ENCODE measurements at regions not wholly inside any gene's neighbourhood (a gene's known extent, or its start where the extent isn't known, plus 50 kb on each side); places are given as distances from the start of the nearest gene placed in this dataset.

- Histone ChIP-seq H2AFZ (no peak overlapping the region), H3K9ac (no peak overlapping the region), H3K4me3 (no peak overlapping the region), H3K4me1 (ENCODE audit: insufficient read depth) (peaks cover 37% of the 10 kb centered on the region), H3K79me2 (ENCODE audit: insufficient read depth) (no peaks in the 10 kb centered on the region), H3K9me2 (ENCODE audit: insufficient read depth) (no peaks in the 10 kb centered on the region), H3K27ac (no peak overlapping the region), H3K27me3 (replicated peaks; ENCODE audit: insufficient read depth) (no peaks in the 10 kb centered on the region), H3K4me2 (ENCODE audit: unreplicated experiment) (no peak overlapping the region), H3K36me3 (ENCODE audit: low read depth) (no peaks in the 10 kb centered on the region), H3K9me3 (ENCODE audit: low read depth) (no peaks in the 10 kb centered on the region), H4K20me1 (ENCODE audit: insufficient read depth) (no peaks in the 10 kb centered on the region), H3F3A (ENCODE audit: insufficient read depth) (no peaks in the 10 kb centered on the region)
- TF ChIP-seq EZH2 (IDR thresholded peaks at IDR 0.05; ENCODE audit: insufficient read depth, poor library complexity, severe bottlenecking): no peak
- no peak for TF ChIP-seq EZH2phosphoT487 (IDR thresholded peaks at IDR 0.05; ENCODE audit: insufficient read depth, low read depth)
- in situ Hi-C loops (cut with MboI): no loop called here
- peak; percentile 35 for DNase-seq
- 75 to 81% methylated on average over 10 of the region's 10 CpGs for WGBS, 2 experiments (ENCODE audit: low coverage in 1 of 2, low lambda C conversion rate in 2 of 2, missing lambda C conversion rate in 2 of 2)
Measured at GRCh38 chr2:43040084-43040854, 186.1 kb downstream of the ZFP36L2 start.

- in situ Hi-C loops (cut with MboI): no loop called here
Measured at GRCh38 chr2:43039376-43040080, 186.9 kb downstream of the ZFP36L2 start.

DNA sequence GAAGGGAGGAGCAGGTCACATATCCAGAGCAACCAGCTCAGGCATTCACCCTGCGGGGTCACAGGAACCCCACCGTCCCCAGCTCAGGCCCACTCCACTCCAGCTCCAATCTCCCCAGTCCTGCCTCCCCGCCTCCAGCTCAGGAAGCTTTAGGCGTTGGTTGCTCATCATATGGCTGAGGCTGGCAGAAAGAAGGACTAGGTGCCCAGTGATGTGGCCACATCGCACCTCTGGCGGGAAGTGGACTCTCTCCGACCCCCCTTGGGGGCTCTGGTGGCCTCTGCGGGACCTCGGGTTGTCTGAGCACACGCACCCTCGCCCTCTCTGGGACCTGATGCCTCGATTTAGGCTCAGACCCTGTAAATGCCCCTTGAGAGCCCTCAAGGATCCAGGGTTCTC is 187.7 kb downstream of the ZFP36L2 start:
- in situ Hi-C loops (cut with MboI): no loop called here
- no peaks in the 10 kb centered on the region for H3K27me3 ChIP-seq (replicated peaks; ENCODE audit: insufficient read depth)
- TF ChIP-seq EZH2 (IDR thresholded peaks at IDR 0.05; ENCODE audit: insufficient read depth, poor library complexity, severe bottlenecking) (no peak), EZH2phosphoT487 (IDR thresholded peaks at IDR 0.05; ENCODE audit: insufficient read depth, low read depth) (no peak)
- 80 to 84% methylated on average over 12 of the region's 12 CpGs for WGBS, 2 experiments (ENCODE audit: low coverage in 1 of 2, low lambda C conversion rate in 2 of 2, missing lambda C conversion rate in 2 of 2)
- peak overlapping the region; percentile 51 for H2AFZ ChIP-seq
- H4K20me1 ChIP-seq (ENCODE audit: insufficient read depth): no peaks in the 10 kb centered on the region
- H3K9ac ChIP-seq: peak overlapping the region; percentile 21; the same call in 1 of the 2 replicates
- H3K9me3 ChIP-seq (ENCODE audit: low read depth): no peaks in the 10 kb centered on the region
- peaks cover 37% of the 10 kb centered on the region for H3K4me1 ChIP-seq (ENCODE audit: insufficient read depth)
- no peak overlapping the region for H3K4me3 ChIP-seq
- no peaks in the 10 kb centered on the region for H3F3A ChIP-seq (ENCODE audit: insufficient read depth)
- H3K4me2 ChIP-seq (ENCODE audit: unreplicated experiment): peak overlapping the region; percentile 19
- no peaks in the 10 kb centered on the region for H3K9me2 ChIP-seq (ENCODE audit: insufficient read depth)
- no peaks in the 10 kb centered on the region for H3K79me2 ChIP-seq (ENCODE audit: insufficient read depth)
- no peak for DNase-seq
- H3K36me3 ChIP-seq (ENCODE audit: low read depth): no peaks in the 10 kb centered on the region
- H3K27ac ChIP-seq: peak overlapping the region; percentile 27

More at GRCh38 chr2:43039376-43040080, 186.9 kb downstream of the ZFP36L2 start:
- no peak overlapping the region for H3K9ac ChIP-seq
- H3F3A ChIP-seq (ENCODE audit: insufficient read depth): no peaks in the 10 kb centered on the region
- no peaks in the 10 kb centered on the region for H4K20me1 ChIP-seq (ENCODE audit: insufficient read depth)
- peaks cover 37% of the 10 kb centered on the region for H3K4me1 ChIP-seq (ENCODE audit: insufficient read depth)
- no peak overlapping the region for H3K27ac ChIP-seq
- H2AFZ ChIP-seq: no peak overlapping the region
- no peak overlapping the region for H3K4me3 ChIP-seq
- H3K36me3 ChIP-seq (ENCODE audit: low read depth): no peaks in the 10 kb centered on the region
- H3K27me3 ChIP-seq (replicated peaks; ENCODE audit: insufficient read depth): no peaks in the 10 kb centered on the region
- no peak overlapping the region for H3K4me2 ChIP-seq (ENCODE audit: unreplicated experiment)
- no peak for DNase-seq
- no peaks in the 10 kb centered on the region for H3K9me3 ChIP-seq (ENCODE audit: low read depth)
- TF ChIP-seq EZH2 (IDR thresholded peaks at IDR 0.05; ENCODE audit: insufficient read depth, poor library complexity, severe bottlenecking) (no peak), EZH2phosphoT487 (IDR thresholded peaks at IDR 0.05; ENCODE audit: insufficient read depth, low read depth) (no peak)
- no peaks in the 10 kb centered on the region for H3K9me2 ChIP-seq (ENCODE audit: insufficient read depth)
- WGBS, 2 experiments (ENCODE audit: low coverage in 1 of 2, low lambda C conversion rate in 2 of 2, missing lambda C conversion rate in 2 of 2): 86 to 87% methylated on average over 17 to 21 of the region's 21 CpGs
- no peaks in the 10 kb centered on the region for H3K79me2 ChIP-seq (ENCODE audit: insufficient read depth)

GRCh38 chr2:43038034-43038695 is 188.2 kb downstream of the ZFP36L2 start:
- peak overlapping the region; percentile 21; the same call in 1 of the 2 replicates for H3K9ac ChIP-seq
- no peaks in the 10 kb centered on the region for H3K79me2 ChIP-seq (ENCODE audit: insufficient read depth)
- TF ChIP-seq EZH2 (IDR thresholded peaks at IDR 0.05; ENCODE audit: insufficient read depth, poor library complexity, severe bottlenecking) (no peak), EZH2phosphoT487 (IDR thresholded peaks at IDR 0.05; ENCODE audit: insufficient read depth, low read depth) (no peak)
- H4K20me1 ChIP-seq (ENCODE audit: insufficient read depth): no peaks in the 10 kb centered on the region
- peak overlapping the region; percentile 19 for H3K4me2 ChIP-seq (ENCODE audit: unreplicated experiment)
- H3K4me1 ChIP-seq (ENCODE audit: insufficient read depth): peaks cover 37% of the 10 kb centered on the region
- no peaks in the 10 kb centered on the region for H3K36me3 ChIP-seq (ENCODE audit: low read depth)
- no peaks in the 10 kb centered on the region for H3F3A ChIP-seq (ENCODE audit: insufficient read depth)
- H3K27me3 ChIP-seq (replicated peaks; ENCODE audit: insufficient read depth): no peaks in the 10 kb centered on the region
- no peak overlapping the region for H3K4me3 ChIP-seq
- 36 to 48% methylated on average over 9 of the region's 9 CpGs for WGBS, 2 experiments (ENCODE audit: low coverage in 1 of 2, low lambda C conversion rate in 2 of 2, missing lambda C conversion rate in 2 of 2)
- in situ Hi-C loops (cut with MboI): no loop called here
- H2AFZ ChIP-seq: peak overlapping the region; percentile 51
- H3K9me3 ChIP-seq (ENCODE audit: low read depth): no peaks in the 10 kb centered on the region
- H3K27ac ChIP-seq: peak overlapping the region; percentile 27
- DNase-seq: peak; percentile 44
- H3K9me2 ChIP-seq (ENCODE audit: insufficient read depth): no peaks in the 10 kb centered on the region
